ENCODE measurements at regions not wholly inside any gene's neighbourhood (a gene's known extent, or its start where the extent isn't known, plus 50 kb on each side); places are given as distances from the start of the nearest gene placed in this dataset.

DNA sequence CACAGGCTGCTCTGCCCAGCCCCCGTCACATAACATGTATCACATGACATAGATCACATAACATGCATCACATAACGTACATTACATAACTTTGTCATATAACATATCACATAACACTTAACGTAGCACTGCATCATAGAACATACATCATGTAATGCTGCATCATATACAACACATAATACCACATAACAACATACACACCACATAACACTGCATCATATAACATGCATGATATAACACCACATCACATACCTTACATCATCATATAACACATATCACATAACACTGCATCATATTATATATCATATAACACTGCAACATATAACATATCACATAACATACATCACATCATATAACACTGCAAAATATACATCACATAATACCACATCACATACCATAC, 83.8 kb downstream of the AXIN2 start:
- POLR2A ChIA-PET, result no interaction called here
- CTCF ChIA-PET, result no interaction called here

DNA sequence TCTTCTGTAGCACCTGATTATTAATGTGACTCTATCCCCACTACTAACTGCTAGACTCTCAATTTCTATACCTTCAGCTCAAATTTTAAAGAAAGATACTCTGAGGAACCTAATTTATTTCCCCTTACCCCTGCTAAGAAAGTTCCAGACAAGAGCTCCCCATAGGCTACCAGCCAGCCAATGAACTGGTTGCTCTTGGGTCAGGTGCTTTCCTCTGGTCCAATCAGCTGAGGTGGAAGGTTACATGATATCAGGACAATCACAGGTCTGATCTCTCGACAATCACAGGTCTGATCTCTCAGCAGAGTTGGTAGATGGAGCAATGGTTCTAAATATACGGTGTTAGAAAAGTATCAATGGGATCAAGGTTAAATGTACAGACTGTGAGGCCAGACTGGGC, 86.8 kb downstream of the AXIN2 start:
- POLR2A ChIA-PET, result no interaction called here
- CTCF ChIA-PET, result no interaction called here

GRCh38 chr17:65473985-65474384, 87.5 kb downstream of the AXIN2 start:
- POLR2A ChIA-PET, result no interaction called here

DNA sequence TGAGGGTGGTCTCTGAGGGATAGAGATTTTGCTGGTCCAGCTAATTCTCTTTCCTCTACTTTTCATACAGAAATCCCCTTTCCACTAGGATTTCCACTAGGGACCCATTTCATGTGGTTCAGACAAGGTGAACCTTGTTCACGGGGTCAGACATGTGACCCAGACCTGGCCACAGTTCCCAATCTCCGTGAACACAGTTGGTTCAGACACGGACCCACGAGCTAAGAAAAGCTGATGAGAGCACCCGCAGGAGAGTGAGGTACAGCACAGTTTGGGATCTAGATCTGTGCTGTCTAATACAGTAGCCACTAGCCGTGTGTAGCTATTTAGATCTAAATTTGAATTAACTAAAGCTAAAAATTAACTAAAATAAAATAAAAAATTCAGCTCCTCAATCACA, 88.1 kb downstream of the AXIN2 start:
- ChIA-PET POLR2A (no interaction called here), CTCF (no interaction called here)

More at GRCh38 chr17:65473985-65474384, 87.5 kb downstream of the AXIN2 start:
- CTCF ChIA-PET, result no interaction called here

- CTCF ChIA-PET, result no interaction called here
- POLR2A ChIA-PET, result no interaction called here
Observed at GRCh38 chr17:65472666-65473309, 88.7 kb downstream of the AXIN2 start.

- POLR2A ChIA-PET, result no interaction called here
- CTCF ChIA-PET, result no interaction called here
Observed at GRCh38 chr17:65470783-65471182, 90.7 kb downstream of the AXIN2 start.

- CTCF ChIA-PET, result no interaction called here
Observed at GRCh38 chr17:65468321-65468720, 93.1 kb downstream of the AXIN2 start.

GRCh38 chr17:65467156-65467555, 94.3 kb downstream of the AXIN2 start:
- CTCF ChIA-PET, result no interaction called here
- POLR2A ChIA-PET, result no interaction called here

More at GRCh38 chr17:65468321-65468720, 93.1 kb downstream of the AXIN2 start:
- POLR2A ChIA-PET, result no interaction called here

GRCh38 chr17:65466547-65466946, 94.9 kb downstream of the AXIN2 start:
- ChIA-PET CTCF (no interaction called here), POLR2A (no interaction called here)

- ChIA-PET POLR2A (no interaction called here), CTCF (no interaction called here)
Observed at GRCh38 chr17:65463242-65463641, 98.2 kb downstream of the AXIN2 start.

- POLR2A ChIA-PET, result no interaction called here
- CTCF ChIA-PET, result no interaction called here
Observed at GRCh38 chr17:65459677-65460347, 101.6 kb downstream of the AXIN2 start.

DNA sequence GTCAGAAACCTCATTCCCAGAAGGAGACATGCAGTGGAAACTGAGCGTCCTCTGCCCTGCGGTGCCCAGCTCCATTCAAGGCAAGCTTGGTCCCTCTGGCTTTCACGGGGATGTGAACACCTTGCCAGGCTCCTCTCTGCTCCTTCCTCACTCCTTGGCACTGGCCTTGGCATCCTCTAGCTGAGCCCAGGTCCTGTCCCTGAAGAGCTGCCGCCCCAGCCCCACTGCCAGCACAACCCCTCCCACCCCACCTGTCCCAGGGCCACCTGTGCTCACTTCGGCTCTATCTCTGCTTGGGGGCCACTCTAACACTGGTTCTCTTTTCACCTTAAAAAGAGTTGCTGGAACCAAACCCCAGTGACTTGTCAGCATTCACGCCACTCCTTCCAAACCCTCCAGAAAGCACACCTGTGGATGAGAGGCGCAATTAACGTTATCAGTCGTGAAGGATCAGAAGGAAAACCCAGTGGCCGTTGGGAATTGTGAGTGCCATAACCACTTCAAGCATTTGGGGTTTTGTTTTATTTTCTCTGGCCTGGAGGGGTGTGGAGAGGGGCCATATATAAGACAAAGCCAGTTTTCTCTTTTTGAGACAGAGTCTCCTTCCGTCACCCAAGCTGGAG, 103.7 kb downstream of the AXIN2 start:
- CTCF ChIA-PET, result no interaction called here
- POLR2A ChIA-PET, result no interaction called here

GRCh38 chr17:65457183-65457582, 104.3 kb downstream of the AXIN2 start:
- CTCF ChIA-PET, result no interaction called here
- POLR2A ChIA-PET, result no interaction called here

DNA sequence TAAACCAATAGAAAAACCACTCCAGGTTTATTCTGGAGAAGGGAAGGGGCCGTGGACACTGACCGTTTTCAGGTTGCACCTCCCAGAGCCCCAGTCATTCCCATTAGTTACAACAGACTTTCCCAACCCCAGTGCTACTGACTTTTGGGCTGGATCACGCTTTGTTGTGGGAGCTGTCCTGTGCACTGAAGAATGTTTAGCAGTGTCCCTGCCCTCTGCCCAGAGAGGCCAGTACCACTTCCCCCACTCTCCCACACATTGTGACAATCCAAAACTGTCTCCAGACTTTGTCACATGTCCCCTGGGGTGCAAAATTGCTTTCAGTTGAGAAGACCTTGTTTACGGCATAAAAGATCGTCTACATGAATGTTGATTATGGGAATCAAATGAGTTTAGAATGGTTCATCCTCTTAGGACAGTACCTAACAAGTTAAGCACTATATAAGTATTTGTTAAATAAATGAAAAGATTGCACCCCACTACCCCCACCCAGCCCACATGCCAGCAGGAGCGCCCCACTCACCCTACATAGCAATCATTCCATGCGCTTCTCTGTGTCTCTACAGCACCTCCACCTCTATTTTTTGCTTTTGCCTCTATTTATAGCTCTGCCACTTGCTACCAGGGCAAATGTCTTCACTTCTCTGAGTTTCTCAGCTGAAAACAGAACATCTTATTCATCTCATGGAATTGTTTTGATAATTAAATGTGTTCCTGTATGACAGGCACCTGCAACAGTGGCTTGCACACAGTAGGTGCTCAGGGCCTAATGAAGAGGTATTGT, 104.9 kb downstream of the AXIN2 start:
- CTCF ChIA-PET, result interaction anchor here (0.6 kb wide), 1 partner anchor 786 kb away, joined by 4 read pairs; no protein-coding TSS in a partner anchor
- POLR2A ChIA-PET, result no interaction called here

GRCh38 chr17:65455972-65456343, 105.5 kb downstream of the AXIN2 start:
- ChIA-PET CTCF (no interaction called here), POLR2A (no interaction called here)

DNA sequence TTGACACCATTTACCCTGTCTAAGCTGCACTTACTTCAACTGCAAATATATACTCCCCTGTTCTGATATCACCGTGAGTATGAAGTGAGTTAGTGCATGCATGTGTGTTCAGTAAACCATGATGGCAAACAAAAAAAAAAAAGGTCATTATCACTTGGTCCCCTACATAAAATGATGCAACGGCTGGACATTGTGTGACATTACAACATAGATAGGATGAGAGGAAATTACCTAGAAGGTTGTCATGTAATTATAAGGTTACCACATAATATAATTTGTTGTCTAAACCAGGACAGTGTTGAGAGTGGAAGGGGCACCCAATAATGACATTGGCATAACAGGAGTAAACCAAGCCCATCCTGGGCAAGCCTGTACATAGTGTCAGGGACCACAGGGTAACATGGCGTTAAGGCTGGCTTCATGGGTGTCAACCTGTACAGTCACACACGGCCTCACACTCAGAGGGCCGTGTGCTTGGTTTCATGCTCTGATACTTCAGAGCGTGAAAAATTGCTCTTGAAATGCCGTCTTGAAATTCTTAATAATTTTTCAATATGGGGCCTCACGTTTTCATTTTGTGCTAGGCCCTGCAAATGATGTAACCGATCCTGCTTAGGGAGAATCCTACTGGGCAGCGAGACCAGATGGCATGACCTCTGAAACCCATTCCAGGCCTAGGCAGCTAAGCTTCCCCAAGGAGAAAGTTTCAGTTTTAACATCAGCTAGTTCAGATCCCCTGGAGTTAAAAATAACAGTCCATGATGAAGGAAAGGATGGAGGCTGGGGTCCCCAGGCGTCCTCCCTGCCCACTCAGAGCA, 106.1 kb downstream of the AXIN2 start:
- POLR2A ChIA-PET, result no interaction called here

GRCh38 chr17:65453204-65453931, 108.1 kb downstream of the AXIN2 start:
- ChIA-PET POLR2A (no interaction called here), CTCF (no interaction called here)

More for the DNA sequence above, 106.1 kb downstream of the AXIN2 start:
- CTCF ChIA-PET, result no interaction called here

- ChIA-PET CTCF (no interaction called here), POLR2A (no interaction called here)
Observed at GRCh38 chr17:65449495-65449894, 112.0 kb downstream of the AXIN2 start.

DNA sequence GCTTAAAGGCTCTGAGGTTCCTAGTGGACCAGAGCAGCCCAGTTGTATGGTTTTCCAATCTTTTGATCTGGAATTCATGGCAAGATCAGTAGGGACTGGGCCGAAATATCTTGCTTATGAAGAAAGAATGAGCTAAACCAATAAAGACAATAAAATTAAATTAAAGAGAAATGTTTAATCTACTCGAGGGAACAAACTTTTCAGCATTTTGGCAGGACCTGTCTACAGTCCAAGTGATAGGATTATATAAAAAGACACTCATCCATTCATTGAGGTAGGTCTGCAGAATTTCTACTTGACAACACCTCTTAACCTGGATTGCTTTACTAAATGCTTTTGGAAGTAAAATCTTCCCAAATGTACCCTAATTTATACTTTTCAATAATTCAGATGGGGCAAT, 113.6 kb downstream of the AXIN2 start:
- ChIA-PET CTCF (no interaction called here), POLR2A (no interaction called here)

Data from activated CD8-positive, alpha-beta memory T cell treated with anti-CD3 and anti-CD28 coated beads for 36 hours (primary cell).